ENCODE measurements at regions not wholly inside any gene's neighbourhood (a gene's known extent, or its start where the extent isn't known, plus 50 kb on each side); places are given as distances from the start of the nearest gene placed in this dataset.
"Not testable (repeated sequence)": the region's sequence is repeated elsewhere in the genome, so short reads cannot be mapped to it uniquely, and the experiment has no call there.

GRCh38 chr1:185517301-185517700 is 200.3 kb upstream of the IVNS1ABP start:
- intact Hi-C loops (cut with micrococcal nuclease): not testable (repeated sequence)

GRCh38 chr1:185515696-185516095 is 198.7 kb upstream of the IVNS1ABP start:
- intact Hi-C loops (cut with micrococcal nuclease): no loop called here

DNA sequence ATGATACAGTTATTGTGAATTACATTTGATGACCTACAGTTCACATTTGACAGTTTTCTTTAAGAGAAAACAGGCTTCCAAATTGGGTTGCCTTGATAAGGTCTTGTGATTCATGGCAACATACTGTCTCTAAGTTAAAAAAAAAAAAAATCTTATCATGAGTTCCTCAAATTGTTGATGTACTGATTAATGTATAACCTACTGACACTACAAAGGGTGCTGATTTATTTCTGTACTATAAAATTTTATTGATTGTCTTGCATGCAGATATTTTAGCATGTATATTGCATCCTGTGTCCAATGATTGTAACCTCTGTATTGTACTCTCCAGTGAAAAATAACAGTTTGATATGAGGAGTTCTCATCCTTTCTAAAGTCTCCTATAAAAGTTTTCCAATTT is 197.3 kb upstream of the IVNS1ABP start:
- intact Hi-C loops (cut with micrococcal nuclease): no loop called here

- intact Hi-C loops (cut with micrococcal nuclease): no loop called here
These were observed 195.4 kb upstream of the IVNS1ABP start for GRCh38 chr1:185512442-185512841.

DNA sequence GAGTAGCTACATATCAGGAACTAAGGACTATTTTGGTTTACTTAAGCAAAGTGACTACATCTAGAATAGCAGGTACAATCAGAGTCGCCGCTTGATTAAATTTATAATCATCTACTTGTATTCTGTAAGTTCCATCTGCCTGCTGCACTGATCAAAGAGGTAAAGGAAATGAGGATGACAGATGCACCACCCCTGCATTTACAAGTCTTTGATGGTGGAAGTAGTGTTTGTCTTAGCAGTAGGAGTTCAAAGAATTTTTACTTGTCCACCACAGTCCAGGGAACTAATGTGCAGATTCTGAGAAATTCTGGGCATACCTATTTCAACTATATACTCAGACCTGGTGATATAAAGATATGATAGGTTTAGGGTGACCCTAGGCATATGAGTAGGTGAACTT is 184.1 kb upstream of the IVNS1ABP start:
- intact Hi-C loops (cut with micrococcal nuclease): no loop called here

GRCh38 chr1:185500001-185500626 is 183.1 kb upstream of the IVNS1ABP start:
- intact Hi-C loops (cut with micrococcal nuclease): no loop called here

- intact Hi-C loops (cut with micrococcal nuclease): no loop called here
These were observed 181.2 kb upstream of the IVNS1ABP start for GRCh38 chr1:185498207-185498606.

GRCh38 chr1:185497177-185497576 is 180.1 kb upstream of the IVNS1ABP start:
- intact Hi-C loops (cut with micrococcal nuclease): no loop called here

DNA sequence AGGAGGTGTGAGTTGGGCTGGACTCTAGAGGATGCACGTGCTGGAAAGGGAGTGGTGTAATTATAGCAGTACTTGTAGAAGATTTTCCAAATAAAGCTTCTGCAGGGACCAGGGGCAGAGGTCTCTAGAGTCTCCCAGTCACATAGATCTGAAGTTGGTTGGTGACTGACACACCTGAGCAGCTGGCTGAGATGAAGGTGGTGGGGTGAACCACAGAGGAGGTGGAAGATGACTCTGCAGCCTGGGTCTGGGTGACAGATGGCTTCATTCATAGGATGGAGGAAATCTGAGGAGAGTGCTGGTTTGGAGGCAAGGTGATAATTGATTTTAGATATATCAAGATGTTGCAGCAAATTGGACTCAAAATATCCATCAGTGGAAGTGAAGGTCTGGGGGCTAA is 178.9 kb upstream of the IVNS1ABP start:
- intact Hi-C loops (cut with micrococcal nuclease): no loop called here

- intact Hi-C loops (cut with micrococcal nuclease): no loop called here
These were observed 178.0 kb upstream of the IVNS1ABP start for GRCh38 chr1:185495007-185495406.

DNA sequence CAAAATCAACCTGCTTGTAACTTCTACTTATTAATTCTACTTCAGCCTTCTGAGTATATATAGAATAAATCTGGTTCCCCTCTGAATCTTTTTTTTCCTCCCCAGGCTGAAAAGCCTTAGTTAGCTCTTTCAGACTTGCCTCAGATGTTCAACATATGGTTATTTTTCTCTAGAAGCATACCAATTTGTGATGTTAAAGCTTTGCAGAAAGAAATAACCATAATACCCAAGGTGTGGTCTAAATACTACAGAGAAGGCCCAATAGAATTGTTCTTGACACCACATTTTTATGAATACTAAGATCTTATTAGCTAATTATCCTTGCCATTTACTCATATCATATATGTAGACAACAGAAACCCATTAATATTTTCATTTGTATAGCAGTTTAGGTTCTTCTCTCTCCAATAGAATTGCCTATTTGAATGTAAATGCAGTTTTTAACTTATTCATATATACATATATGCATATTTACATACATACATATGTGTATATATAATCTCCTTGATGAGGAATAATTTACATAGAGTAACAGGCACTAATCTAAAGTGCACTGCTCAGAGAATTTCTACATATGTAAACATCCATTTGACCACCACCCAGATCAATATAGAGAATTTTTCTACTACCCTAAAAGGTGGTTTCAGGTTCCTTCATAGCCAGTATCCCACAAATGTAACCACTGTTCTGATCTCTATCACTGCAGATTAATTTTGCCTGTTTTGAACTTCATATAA is 175.2 kb upstream of the IVNS1ABP start:
- intact Hi-C loops (cut with micrococcal nuclease): no loop called here

DNA sequence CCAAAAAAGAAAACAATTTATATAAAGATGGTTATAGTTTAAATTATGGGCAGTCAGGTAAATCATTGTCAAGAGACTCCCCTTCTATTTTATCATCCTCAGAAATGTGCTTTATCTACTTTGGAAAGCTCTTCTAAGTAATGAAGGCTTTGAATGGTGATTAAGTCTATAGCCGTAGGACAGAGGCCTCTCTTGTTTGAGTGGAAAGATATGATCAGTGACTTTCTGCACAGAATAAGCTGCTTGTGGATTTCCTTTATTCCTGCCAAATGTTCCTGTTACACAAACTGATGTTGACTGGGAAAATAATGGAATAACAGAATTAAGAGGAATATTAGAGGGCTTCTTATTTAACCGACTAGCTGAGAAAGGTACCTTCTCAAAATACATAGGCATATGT is 174.6 kb upstream of the IVNS1ABP start:
- intact Hi-C loops (cut with micrococcal nuclease): no loop called here

DNA sequence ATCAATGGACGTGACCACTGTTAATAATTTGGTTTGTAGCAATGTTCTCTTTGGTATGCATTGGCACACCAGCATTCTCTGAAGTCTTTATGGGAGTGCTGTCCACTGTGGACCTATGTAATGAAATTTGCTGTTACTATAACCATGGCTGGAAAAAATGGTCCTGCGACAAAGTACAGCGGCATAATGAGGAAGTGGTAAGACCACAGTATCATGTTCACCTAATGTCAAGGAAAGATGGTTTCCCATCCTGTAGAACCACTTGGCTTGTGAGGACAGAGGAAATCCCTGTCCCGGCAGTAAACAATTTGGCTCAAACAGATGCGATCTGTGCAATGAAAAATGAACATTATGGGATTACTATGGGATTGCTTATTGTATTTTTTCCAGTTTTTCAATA is 173.9 kb upstream of the IVNS1ABP start:
- intact Hi-C loops (cut with micrococcal nuclease): no loop called here

- intact Hi-C loops (cut with micrococcal nuclease): no loop called here
These were observed 172.4 kb upstream of the IVNS1ABP start for GRCh38 chr1:185489406-185489805.

DNA sequence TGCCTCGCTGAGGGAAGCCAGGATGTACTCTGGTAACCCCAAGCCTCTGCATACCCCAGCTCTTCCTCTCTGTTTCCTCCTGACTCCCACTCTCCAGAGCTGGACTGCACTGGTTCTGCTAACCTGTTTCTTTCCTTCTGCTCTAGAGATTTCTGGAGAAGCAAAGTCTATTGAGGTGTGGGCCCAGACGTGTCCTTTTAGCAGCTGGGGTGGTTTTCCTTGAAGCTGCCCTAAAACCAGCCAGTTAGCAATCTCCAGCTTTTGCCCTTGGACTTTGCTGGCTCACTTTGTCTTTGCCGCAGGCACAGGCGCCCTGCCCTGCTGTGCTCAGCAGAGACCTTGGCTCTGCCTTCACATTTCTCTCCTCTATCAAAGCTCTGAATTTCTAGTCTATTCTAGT is 171.8 kb upstream of the IVNS1ABP start:
- intact Hi-C loops (cut with micrococcal nuclease): no loop called here

GRCh38 chr1:185487936-185488335 is 170.9 kb upstream of the IVNS1ABP start:
- intact Hi-C loops (cut with micrococcal nuclease): no loop called here

GRCh38 chr1:185487026-185487425 is 170.0 kb upstream of the IVNS1ABP start:
- intact Hi-C loops (cut with micrococcal nuclease): no loop called here

GRCh38 chr1:185486346-185486745 is 169.3 kb upstream of the IVNS1ABP start:
- intact Hi-C loops (cut with micrococcal nuclease): no loop called here

DNA sequence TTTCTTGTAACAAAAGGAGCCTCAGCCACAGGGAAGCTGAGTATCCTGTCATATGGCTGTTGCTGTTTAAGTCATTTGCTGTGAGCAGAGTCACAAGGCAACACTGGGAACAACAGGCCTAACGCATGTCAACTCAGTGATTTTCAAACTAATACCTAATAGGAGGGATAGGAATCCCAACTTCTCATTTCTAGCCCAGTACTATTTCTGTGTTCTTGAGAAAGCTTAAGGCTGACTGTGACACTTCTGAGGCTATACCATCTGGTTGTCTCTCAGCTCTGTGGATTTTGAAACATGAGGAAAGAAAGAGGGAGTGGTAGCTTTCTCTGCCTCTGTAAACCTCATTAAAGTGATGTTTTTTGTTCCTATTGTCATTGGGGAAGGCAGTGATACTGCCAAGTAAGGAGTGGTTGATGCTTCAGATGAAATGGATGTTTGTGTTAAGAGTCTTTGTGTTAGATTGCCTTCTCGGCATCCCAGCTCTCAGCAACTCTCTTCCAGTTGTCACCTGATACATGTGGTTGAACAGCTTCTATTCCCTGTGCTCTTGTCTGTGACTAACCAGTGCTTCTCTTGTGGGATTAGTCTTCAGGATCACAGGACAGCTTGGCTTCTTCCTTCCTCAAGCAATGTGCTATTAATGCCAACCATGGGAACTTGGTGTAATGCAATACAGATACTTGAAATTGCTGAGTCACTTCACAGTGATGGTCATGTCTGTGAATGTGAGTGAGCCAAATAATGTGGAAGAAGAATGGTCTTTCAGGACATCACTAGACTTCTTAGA is 166.8 kb upstream of the IVNS1ABP start:
- intact Hi-C loops (cut with micrococcal nuclease): no loop called here

- intact Hi-C loops (cut with micrococcal nuclease): no loop called here
These were observed 166.2 kb upstream of the IVNS1ABP start for GRCh38 chr1:185483217-185483616.

- intact Hi-C loops (cut with micrococcal nuclease): no loop called here
These were observed 163.5 kb upstream of the IVNS1ABP start for GRCh38 chr1:185480545-185480944.

- intact Hi-C loops (cut with micrococcal nuclease): loop anchor here (5.0 kb wide), 1 partner anchor 57 kb away; no protein-coding TSS in a partner anchor
These were observed 162.8 kb upstream of the IVNS1ABP start for GRCh38 chr1:185479796-185480195.

All from T-helper 1 cell treated with Interleukin-12 subunit alpha and Interleukin-12 subunit beta and Interleukin-4 antibody, amounts not matched to agents 30 ng/mL and 1 ng/mL, for 36 hours (primary cell).